MCF 10A (cell line): ENCODE measurements at regions not wholly inside any gene's neighbourhood (a gene's known extent, or its start where the extent isn't known, plus 50 kb on each side); places are given as distances from the start of the nearest gene placed in this dataset.

Source experiments
- BruUV-seq: library from RNA; stranded (reverse); fragments of 400-500 nt; replicated peaks from 2 replicates; lab custom pipeline; 2021; lab: Mats Ljungman, UMichigan
- CTCF ChIA-PET: fragments of 300-600 bp; sonication (Branson Sonifier 250); formaldehyde crosslinking; extraction: SDS; loops from one replicate; lab custom pipeline; 2021; ENCODE audit warnings: antibody characterized with exemption, inconsistent platforms; lab: Yijun Ruan, JAX
- POLR2A ChIA-PET: fragments of 300-600, 350-650 bp; sonication (Branson Sonifier 250); formaldehyde crosslinking; extraction: SDS; loops from one replicate; lab custom pipeline; 2020; ENCODE audit warnings: antibody characterized with exemption, inconsistent platforms; lab: Yijun Ruan, JAX
- DNase-seq: peaks from one replicate; pipeline ENCODE4 v3.0.0-alpha.2; 2018; ENCODE audit not compliant: unreplicated experiment
- H3K27ac Mint-ChIP-seq: one replicate; pipeline ENCODE4 v1.8.0; 2022; ENCODE audit warnings: mild to moderate bottlenecking, low read depth, mixed read lengths; ENCODE audit not compliant: unreplicated experiment
- H3K27me3 Mint-ChIP-seq: one replicate; pipeline ENCODE4 v1.8.0; 2022; ENCODE audit warnings: mixed read lengths; ENCODE audit not compliant: insufficient read depth, unreplicated experiment
- H3K36me3 Mint-ChIP-seq: one replicate; pipeline ENCODE4 v1.8.0; 2022; ENCODE audit warnings: mild to moderate bottlenecking, moderate library complexity, mixed read lengths; ENCODE audit not compliant: insufficient read depth, unreplicated experiment
- H3K4me1 Mint-ChIP-seq: one replicate; pipeline ENCODE4 v1.8.0; 2022; ENCODE audit warnings: mixed read lengths; ENCODE audit not compliant: insufficient read depth, unreplicated experiment
- H3K4me3 Mint-ChIP-seq: one replicate; pipeline ENCODE4 v1.8.0; 2022; ENCODE audit warnings: mild to moderate bottlenecking, moderate library complexity, mixed read lengths; ENCODE audit not compliant: unreplicated experiment
- H3K9me3 Mint-ChIP-seq: one replicate; pipeline ENCODE4 v1.8.0; 2022; ENCODE audit warnings: mixed read lengths; ENCODE audit not compliant: unreplicated experiment
- CTCF ChIP-seq: fragments of 200-600 bp; IDR thresholded peaks from one replicate; pipeline ENCODE4 v1.8.0; 2022; ENCODE audit warnings: antibody characterized with exemption, mild to moderate bottlenecking; ENCODE audit not compliant: unreplicated experiment
- intact Hi-C: fragments of 100-400 bp; cut with micrococcal nuclease; formaldehyde crosslinking; loops from 2 replicates; pipeline ENCODE4 v1.14.1; 2022

DNA sequence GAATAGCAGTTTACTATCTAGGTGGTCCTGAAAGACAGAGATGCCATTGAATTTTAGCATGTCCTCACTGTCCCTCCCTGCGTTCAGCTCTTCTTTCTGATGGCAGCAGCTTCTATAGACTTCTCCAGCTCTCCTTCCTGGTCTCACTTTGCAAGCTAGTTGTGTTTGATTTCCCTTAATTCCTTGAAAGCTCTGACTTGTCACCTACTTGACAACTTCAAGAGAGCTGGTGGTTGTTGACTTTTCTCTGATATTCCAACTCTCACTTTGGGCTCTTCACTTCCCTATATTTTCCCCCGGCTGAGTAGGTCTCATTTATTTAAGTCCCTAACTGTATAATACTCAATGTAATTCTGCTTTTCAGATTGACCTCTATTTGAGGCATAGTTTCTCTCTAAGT is 1825.0 kb upstream of the RAG2 start:
- no peak for TF ChIP-seq CTCF
- DNase-seq = no peak
- no peaks in the 10 kb centered on the region for H3K9me3 Mint-ChIP-seq
- peaks cover under 1% of the 10 kb centered on the region for H3K36me3 Mint-ChIP-seq
- H3K4me1 Mint-ChIP-seq = no peaks in the 10 kb centered on the region
- H3K4me3 Mint-ChIP-seq = no peak overlapping the region
- no peak overlapping the region for H3K27ac Mint-ChIP-seq
- intact Hi-C loops = no loop called here
- ChIA-PET POLR2A (no interaction called here), CTCF (no interaction called here)
- no peaks in the 10 kb centered on the region for H3K27me3 Mint-ChIP-seq
- BruUV-seq = no TSS peak

DNA sequence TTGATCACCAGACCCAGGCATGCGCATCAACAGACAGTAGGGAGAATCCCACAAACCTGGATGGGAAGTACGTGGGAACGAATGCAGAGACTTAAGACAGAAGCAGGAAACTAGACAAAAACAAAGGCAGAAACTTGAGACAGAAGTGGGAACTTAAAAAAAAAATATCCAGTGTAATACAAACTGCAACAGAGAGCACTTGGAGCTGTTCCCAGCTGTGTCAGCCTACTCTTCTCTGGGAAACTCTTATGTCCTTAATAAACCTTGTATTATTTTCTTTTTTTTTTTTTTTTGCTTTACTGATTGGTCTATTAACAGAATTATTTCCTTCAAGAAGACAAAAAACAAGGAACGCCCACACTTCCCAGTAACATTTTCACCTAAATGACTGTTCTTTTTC is 1818.1 kb upstream of the RAG2 start:
- intact Hi-C loops = no loop called here
- ChIA-PET CTCF (interaction anchor here (0.7 kb wide), 1 partner anchor 50 kb away, joined by 4 read pairs; no protein-coding TSS in a partner anchor), POLR2A (interaction anchor here (0.5 kb wide), 1 partner anchor 472 kb away, joined by 3 read pairs; no protein-coding TSS in a partner anchor)
- Mint-ChIP-seq H3K9me3 (no peaks in the 10 kb centered on the region), H3K27me3 (no peaks in the 10 kb centered on the region), H3K4me3 (no peak overlapping the region), H3K4me1 (no peaks in the 10 kb centered on the region), H3K27ac (no peak overlapping the region), H3K36me3 (peaks cover 4% of the 10 kb centered on the region)
- no TSS peak for BruUV-seq
- no peak for DNase-seq
- TF ChIP-seq CTCF = no peak

- no TSS peak for BruUV-seq
- no peak for DNase-seq
- TF ChIP-seq CTCF = no peak
- H3K4me3 Mint-ChIP-seq = no peak overlapping the region
- peaks cover under 1% of the 10 kb centered on the region for H3K36me3 Mint-ChIP-seq
- intact Hi-C loops = no loop called here
- ChIA-PET CTCF (no interaction called here), POLR2A (interaction anchor here (0.6 kb wide), 1 partner anchor 169 kb away, joined by 3 read pairs; no protein-coding TSS in a partner anchor)
- H3K9me3 Mint-ChIP-seq = peaks cover 4% of the 10 kb centered on the region
- H3K4me1 Mint-ChIP-seq = no peaks in the 10 kb centered on the region
- no peaks in the 10 kb centered on the region for H3K27me3 Mint-ChIP-seq
- H3K27ac Mint-ChIP-seq = no peak overlapping the region
Measured at GRCh38 chr11:38411149-38411548, 1813.1 kb upstream of the RAG2 start.

DNA sequence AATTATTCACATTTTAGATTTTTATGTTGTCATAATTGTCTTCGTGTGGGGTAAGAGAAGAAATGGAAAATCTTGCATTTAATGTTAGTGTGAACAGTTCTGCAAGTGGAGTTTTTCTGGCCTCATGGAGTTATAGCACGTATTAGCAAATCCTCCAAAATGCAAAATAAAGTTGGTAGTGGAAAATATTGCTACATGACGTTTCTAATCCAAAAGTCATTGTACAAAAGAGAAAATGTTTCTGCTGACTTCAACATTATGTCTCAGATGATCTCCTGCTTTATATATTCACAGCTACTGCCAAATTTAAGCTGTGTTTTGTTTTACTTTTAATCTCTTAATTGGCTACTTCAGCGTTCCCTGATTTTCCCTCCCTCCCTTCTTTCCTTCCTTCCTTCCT is 1804.0 kb upstream of the RAG2 start:
- intact Hi-C loops = no loop called here
- no peak overlapping the region for H3K4me3 Mint-ChIP-seq
- BruUV-seq = no TSS peak
- CTCF ChIA-PET = no interaction called here
- TF ChIP-seq CTCF = no peak
- H3K36me3 Mint-ChIP-seq = peaks cover 5% of the 10 kb centered on the region
- no peak for DNase-seq
- no peaks in the 10 kb centered on the region for H3K27me3 Mint-ChIP-seq
- H3K27ac Mint-ChIP-seq = no peak overlapping the region
- H3K9me3 Mint-ChIP-seq = peaks cover 15% of the 10 kb centered on the region
- POLR2A ChIA-PET = no interaction called here
- no peaks in the 10 kb centered on the region for H3K4me1 Mint-ChIP-seq
